WTC11 (cell line): ENCODE measurements at regions not wholly inside any gene's neighbourhood (a gene's known extent, or its start where the extent isn't known, plus 50 kb on each side); places are given as distances from the start of the nearest gene placed in this dataset.

Experiments
- ATAC-seq: fragments of 200-7000 bp; cut with Tn5 transposase; 2 replicates; pipeline ENCODE4 v1.10.0; 2021; ENCODE audit warnings: mild to moderate bottlenecking, moderate library complexity
- CTCF ChIA-PET: fragments of 300-600 bp; sonication (Branson Sonifier 250); formaldehyde crosslinking; loops from one replicate; lab custom pipeline; 2021; ENCODE audit warnings: antibody characterized with exemption; lab: Charles Lee
- POLR2A ChIA-PET: fragments of 350-600 bp; sonication (Branson Sonifier 250); formaldehyde crosslinking; loops from one replicate; lab custom pipeline; 2021; ENCODE audit warnings: antibody characterized with exemption; lab: Charles Lee
- DNase-seq: peaks from one replicate; pipeline ENCODE4 v3.0.0; 2021; ENCODE audit warnings: low spot score
- H3K27ac Mint-ChIP-seq: 2 replicates; pipeline ENCODE4 v1.8.0; 2021; ENCODE audit warnings: mixed read lengths
- H3K27me3 Mint-ChIP-seq: 2 replicates; pipeline ENCODE4 v1.8.0; 2021; ENCODE audit warnings: low read depth, mild to moderate bottlenecking, moderate library complexity, mixed read lengths
- H3K36me3 Mint-ChIP-seq: 2 replicates; pipeline ENCODE4 v1.8.0; 2021; ENCODE audit warnings: mixed read lengths
- H3K4me1 Mint-ChIP-seq: 2 replicates; pipeline ENCODE4 v1.8.0; 2022; ENCODE audit warnings: mixed read lengths
- H3K4me3 Mint-ChIP-seq: 2 replicates; pipeline ENCODE4 v1.8.0; 2021; ENCODE audit warnings: mild to moderate bottlenecking, moderate library complexity, mixed read lengths
- H3K9me3 Mint-ChIP-seq: 2 replicates; pipeline ENCODE4 v1.8.0; 2021; ENCODE audit warnings: mixed read lengths
- ESRRA ChIP-seq: sonication (generic); formaldehyde crosslinking; IDR thresholded peaks from 2 replicates; pipeline ENCODE4 v1.8.1; 2022; ENCODE audit warnings: mild to moderate bottlenecking, missing genetic modification reagents, borderline replicate concordance
- NR3C1 ChIP-seq: sonication (generic); formaldehyde crosslinking; conservative IDR thresholded peaks from 2 replicates; pipeline ENCODE4 v1.8.1; 2023; ENCODE audit warnings: low read depth, mild to moderate bottlenecking, missing genetic modification reagents
- ZNF416 ChIP-seq: fragments of 250-450 bp; sonication (Bioruptor Pico); IDR thresholded peaks from 2 replicates; pipeline ENCODE4 v1.9.0; 2021; ENCODE audit warnings: mild to moderate bottlenecking, inconsistent platforms
- TF ChIP-seq, protein P1 (sequence below): sonication (generic); formaldehyde crosslinking; IDR thresholded peaks from 2 replicates; pipeline ENCODE4 v1.8.0; 2022; ENCODE audit warnings: mild to moderate bottlenecking, missing genetic modification reagents
- TF ChIP-seq, protein P2 (sequence below): sonication (generic); formaldehyde crosslinking; IDR thresholded peaks from 2 replicates; pipeline ENCODE4 v1.8.1; 2023; ENCODE audit warnings: mild to moderate bottlenecking, missing genetic modification reagents
- TF ChIP-seq, protein P3 (sequence below): sonication (generic); formaldehyde crosslinking; IDR thresholded peaks from 2 replicates; pipeline ENCODE4 v1.8.0; 2023; ENCODE audit warnings: mild to moderate bottlenecking, missing genetic modification reagents
- TF ChIP-seq, protein P4 (sequence below): sonication (generic); formaldehyde crosslinking; IDR thresholded peaks from 2 replicates; pipeline ENCODE4 v1.8.1; 2022; ENCODE audit warnings: missing genetic modification reagents, borderline replicate concordance
- TF ChIP-seq, protein P5 (sequence below): fragments of 250-450 bp; sonication (Bioruptor Pico); IDR thresholded peaks from 2 replicates; pipeline ENCODE4 v1.9.0; 2021; ENCODE audit warnings: mild to moderate bottlenecking, borderline replicate concordance
- TF ChIP-seq, protein P6 (sequence below): sonication (generic); formaldehyde crosslinking; IDR thresholded peaks from 2 replicates; pipeline ENCODE4 v1.8.0; 2023; ENCODE audit warnings: missing genetic modification reagents
- TF ChIP-seq, protein P7 (sequence below): sonication (generic); formaldehyde crosslinking; IDR thresholded peaks from 2 replicates; pipeline ENCODE4 v1.8.1; 2022; ENCODE audit warnings: low read depth, missing genetic modification reagents, borderline replicate concordance
- TF ChIP-seq, protein P8 (sequence below): sonication (generic); formaldehyde crosslinking; IDR thresholded peaks from 2 replicates; pipeline ENCODE4 v1.8.1; 2023; ENCODE audit warnings: mild to moderate bottlenecking, missing genetic modification reagents, moderate library complexity

DNA sequence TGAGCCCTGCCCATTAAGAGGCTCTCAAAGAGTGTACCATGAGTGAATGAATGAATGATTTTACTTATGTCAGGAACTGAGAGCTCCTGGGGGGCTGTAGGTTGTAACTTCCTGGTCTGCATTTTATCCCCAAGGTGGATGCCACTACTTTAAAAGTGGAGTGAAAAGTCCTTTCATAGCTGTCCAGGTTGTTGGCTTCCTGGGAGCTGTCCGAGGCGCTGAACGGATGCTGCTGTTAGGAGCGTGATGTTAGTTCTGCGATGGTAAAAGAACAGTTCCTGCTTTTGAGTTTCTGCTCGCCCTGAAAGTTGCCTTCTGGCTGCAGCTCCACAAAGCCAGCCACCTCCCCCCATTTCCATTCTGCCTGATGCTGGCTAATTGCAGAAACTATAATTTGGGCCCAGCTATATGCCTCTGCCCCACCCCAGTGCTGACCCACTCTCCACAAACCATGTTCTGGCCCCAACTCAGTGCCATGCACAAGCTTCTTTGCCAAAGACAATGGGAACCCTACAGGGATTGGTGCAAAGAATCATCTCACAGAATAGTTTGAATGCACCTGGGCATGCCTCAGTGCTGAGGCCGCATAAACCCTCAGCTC, 330.9 kb upstream of the CDH4 start (continued):
- TF ChIP-seq, protein P1, sequence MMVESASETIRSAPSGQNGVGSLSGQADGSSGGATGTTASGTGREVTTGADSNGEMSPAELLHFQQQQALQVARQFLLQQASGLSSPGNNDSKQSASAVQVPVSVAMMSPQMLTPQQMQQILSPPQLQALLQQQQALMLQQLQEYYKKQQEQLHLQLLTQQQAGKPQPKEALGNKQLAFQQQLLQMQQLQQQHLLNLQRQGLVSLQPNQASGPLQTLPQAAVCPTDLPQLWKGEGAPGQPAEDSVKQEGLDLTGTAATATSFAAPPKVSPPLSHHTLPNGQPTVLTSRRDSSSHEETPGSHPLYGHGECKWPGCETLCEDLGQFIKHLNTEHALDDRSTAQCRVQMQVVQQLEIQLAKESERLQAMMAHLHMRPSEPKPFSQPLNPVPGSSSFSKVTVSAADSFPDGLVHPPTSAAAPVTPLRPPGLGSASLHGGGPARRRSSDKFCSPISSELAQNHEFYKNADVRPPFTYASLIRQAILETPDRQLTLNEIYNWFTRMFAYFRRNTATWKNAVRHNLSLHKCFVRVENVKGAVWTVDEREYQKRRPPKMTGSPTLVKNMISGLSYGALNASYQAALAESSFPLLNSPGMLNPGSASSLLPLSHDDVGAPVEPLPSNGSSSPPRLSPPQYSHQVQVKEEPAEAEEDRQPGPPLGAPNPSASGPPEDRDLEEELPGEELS: no peak
- TF ChIP-seq ZNF416 (CRISPR knock-in tag): no peak
- TF ChIP-seq NR3C1 (CRISPR knock-in tag): no peak
- TF ChIP-seq, protein P2, sequence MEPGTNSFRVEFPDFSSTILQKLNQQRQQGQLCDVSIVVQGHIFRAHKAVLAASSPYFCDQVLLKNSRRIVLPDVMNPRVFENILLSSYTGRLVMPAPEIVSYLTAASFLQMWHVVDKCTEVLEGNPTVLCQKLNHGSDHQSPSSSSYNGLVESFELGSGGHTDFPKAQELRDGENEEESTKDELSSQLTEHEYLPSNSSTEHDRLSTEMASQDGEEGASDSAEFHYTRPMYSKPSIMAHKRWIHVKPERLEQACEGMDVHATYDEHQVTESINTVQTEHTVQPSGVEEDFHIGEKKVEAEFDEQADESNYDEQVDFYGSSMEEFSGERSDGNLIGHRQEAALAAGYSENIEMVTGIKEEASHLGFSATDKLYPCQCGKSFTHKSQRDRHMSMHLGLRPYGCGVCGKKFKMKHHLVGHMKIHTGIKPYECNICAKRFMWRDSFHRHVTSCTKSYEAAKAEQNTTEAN: no peak

DNA sequence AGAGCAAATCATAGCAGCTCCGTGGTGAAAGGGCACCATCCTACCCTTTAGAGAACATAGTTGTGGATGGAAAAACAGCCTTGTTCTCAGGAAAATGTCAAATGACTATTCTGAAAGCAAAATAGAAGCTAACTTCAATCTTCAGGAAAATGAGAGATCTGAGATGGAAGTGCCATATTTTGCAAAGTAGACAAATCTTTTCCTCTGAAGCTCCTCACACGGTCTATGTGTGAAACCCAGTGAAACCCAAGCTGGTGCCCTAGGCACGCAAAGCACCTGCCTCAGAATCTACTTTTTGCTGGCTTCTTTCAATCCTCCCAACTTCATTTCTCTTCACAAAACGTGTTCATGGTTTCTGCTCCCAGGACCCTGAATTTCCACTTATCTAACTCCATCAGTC, 325.2 kb upstream of the CDH4 start:
- Mint-ChIP-seq H3K9me3 (peaks cover 5% of the 10 kb centered on the region; the same call in 1 of the 2 replicates), H3K4me3 (no peak overlapping the region), H3K36me3 (no peaks in the 10 kb centered on the region), H3K4me1 (no peaks in the 10 kb centered on the region), H3K27ac (no peak overlapping the region), H3K27me3 (peaks cover 78% of the 10 kb centered on the region)
- POLR2A ChIA-PET: interaction anchor here (0.5 kb wide), 1 partner anchor 793 kb away, joined by 10 read pairs; no protein-coding TSS in a partner anchor
- TF ChIP-seq ESRRA (CRISPR knock-in tag): no peak
- TF ChIP-seq, protein P3, sequence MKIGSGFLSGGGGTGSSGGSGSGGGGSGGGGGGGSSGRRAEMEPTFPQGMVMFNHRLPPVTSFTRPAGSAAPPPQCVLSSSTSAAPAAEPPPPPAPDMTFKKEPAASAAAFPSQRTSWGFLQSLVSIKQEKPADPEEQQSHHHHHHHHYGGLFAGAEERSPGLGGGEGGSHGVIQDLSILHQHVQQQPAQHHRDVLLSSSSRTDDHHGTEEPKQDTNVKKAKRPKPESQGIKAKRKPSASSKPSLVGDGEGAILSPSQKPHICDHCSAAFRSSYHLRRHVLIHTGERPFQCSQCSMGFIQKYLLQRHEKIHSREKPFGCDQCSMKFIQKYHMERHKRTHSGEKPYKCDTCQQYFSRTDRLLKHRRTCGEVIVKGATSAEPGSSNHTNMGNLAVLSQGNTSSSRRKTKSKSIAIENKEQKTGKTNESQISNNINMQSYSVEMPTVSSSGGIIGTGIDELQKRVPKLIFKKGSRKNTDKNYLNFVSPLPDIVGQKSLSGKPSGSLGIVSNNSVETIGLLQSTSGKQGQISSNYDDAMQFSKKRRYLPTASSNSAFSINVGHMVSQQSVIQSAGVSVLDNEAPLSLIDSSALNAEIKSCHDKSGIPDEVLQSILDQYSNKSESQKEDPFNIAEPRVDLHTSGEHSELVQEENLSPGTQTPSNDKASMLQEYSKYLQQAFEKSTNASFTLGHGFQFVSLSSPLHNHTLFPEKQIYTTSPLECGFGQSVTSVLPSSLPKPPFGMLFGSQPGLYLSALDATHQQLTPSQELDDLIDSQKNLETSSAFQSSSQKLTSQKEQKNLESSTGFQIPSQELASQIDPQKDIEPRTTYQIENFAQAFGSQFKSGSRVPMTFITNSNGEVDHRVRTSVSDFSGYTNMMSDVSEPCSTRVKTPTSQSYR: no peak
- TF ChIP-seq, protein P4, sequence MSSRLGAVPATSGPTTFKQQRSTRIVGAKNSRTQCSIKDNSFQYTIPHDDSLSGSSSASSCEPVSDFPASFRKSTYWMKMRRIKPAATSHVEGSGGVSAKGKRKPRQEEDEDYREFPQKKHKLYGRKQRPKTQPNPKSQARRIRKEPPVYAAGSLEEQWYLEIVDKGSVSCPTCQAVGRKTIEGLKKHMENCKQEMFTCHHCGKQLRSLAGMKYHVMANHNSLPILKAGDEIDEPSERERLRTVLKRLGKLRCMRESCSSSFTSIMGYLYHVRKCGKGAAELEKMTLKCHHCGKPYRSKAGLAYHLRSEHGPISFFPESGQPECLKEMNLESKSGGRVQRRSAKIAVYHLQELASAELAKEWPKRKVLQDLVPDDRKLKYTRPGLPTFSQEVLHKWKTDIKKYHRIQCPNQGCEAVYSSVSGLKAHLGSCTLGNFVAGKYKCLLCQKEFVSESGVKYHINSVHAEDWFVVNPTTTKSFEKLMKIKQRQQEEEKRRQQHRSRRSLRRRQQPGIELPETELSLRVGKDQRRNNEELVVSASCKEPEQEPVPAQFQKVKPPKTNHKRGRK (CRISPR knock-in tag): no peak
- TF ChIP-seq, protein P5, sequence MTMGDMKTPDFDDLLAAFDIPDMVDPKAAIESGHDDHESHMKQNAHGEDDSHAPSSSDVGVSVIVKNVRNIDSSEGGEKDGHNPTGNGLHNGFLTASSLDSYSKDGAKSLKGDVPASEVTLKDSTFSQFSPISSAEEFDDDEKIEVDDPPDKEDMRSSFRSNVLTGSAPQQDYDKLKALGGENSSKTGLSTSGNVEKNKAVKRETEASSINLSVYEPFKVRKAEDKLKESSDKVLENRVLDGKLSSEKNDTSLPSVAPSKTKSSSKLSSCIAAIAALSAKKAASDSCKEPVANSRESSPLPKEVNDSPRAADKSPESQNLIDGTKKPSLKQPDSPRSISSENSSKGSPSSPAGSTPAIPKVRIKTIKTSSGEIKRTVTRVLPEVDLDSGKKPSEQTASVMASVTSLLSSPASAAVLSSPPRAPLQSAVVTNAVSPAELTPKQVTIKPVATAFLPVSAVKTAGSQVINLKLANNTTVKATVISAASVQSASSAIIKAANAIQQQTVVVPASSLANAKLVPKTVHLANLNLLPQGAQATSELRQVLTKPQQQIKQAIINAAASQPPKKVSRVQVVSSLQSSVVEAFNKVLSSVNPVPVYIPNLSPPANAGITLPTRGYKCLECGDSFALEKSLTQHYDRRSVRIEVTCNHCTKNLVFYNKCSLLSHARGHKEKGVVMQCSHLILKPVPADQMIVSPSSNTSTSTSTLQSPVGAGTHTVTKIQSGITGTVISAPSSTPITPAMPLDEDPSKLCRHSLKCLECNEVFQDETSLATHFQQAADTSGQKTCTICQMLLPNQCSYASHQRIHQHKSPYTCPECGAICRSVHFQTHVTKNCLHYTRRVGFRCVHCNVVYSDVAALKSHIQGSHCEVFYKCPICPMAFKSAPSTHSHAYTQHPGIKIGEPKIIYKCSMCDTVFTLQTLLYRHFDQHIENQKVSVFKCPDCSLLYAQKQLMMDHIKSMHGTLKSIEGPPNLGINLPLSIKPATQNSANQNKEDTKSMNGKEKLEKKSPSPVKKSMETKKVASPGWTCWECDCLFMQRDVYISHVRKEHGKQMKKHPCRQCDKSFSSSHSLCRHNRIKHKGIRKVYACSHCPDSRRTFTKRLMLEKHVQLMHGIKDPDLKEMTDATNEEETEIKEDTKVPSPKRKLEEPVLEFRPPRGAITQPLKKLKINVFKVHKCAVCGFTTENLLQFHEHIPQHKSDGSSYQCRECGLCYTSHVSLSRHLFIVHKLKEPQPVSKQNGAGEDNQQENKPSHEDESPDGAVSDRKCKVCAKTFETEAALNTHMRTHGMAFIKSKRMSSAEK (CRISPR knock-in tag): no peak
- TF ChIP-seq, protein P6, sequence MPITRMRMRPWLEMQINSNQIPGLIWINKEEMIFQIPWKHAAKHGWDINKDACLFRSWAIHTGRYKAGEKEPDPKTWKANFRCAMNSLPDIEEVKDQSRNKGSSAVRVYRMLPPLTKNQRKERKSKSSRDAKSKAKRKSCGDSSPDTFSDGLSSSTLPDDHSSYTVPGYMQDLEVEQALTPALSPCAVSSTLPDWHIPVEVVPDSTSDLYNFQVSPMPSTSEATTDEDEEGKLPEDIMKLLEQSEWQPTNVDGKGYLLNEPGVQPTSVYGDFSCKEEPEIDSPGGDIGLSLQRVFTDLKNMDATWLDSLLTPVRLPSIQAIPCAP: no peak
- TF ChIP-seq, protein P7, sequence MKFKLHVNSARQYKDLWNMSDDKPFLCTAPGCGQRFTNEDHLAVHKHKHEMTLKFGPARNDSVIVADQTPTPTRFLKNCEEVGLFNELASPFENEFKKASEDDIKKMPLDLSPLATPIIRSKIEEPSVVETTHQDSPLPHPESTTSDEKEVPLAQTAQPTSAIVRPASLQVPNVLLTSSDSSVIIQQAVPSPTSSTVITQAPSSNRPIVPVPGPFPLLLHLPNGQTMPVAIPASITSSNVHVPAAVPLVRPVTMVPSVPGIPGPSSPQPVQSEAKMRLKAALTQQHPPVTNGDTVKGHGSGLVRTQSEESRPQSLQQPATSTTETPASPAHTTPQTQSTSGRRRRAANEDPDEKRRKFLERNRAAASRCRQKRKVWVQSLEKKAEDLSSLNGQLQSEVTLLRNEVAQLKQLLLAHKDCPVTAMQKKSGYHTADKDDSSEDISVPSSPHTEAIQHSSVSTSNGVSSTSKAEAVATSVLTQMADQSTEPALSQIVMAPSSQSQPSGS (CRISPR knock-in tag): no peak
- TF ChIP-seq NR3C1 (CRISPR knock-in tag): no peak
- TF ChIP-seq, protein P8, sequence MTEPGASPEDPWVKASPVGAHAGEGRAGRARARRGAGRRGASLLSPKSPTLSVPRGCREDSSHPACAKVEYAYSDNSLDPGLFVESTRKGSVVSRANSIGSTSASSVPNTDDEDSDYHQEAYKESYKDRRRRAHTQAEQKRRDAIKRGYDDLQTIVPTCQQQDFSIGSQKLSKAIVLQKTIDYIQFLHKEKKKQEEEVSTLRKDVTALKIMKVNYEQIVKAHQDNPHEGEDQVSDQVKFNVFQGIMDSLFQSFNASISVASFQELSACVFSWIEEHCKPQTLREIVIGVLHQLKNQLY (CRISPR knock-in tag): no peak
- DNase-seq (no peak), ATAC-seq (no peak)
- CTCF ChIA-PET: no interaction called here
